GM12891 (cell line): ENCODE measurements at regions not wholly inside any gene's neighbourhood (a gene's known extent, or its start where the extent isn't known, plus 50 kb on each side); places are given as distances from the start of the nearest gene placed in this dataset.

Experiments used
- DNase-seq: peaks from one replicate; pipeline ENCODE4 v3.0.0; 2011; ENCODE audit warnings: low spot score; ENCODE audit not compliant: insufficient read length
- FAIRE-seq: peaks from 2 replicates; lab custom pipeline; 2011; peaks lifted over from hg19 to GRCh38; lab: Jason Lieb, UNC
- PAX5 ChIP-seq: IDR thresholded peaks from 2 replicates; pipeline ENCODE4 v1.6.1; 2011; ENCODE audit warnings: low read length, moderate library complexity, mild to moderate bottlenecking; ENCODE audit not compliant: insufficient read depth, severe bottlenecking
- POLR2A ChIP-seq: IDR thresholded peaks from 2 replicates; pipeline ENCODE4 v1.6.1; 2011; ENCODE audit warnings: low read depth, low read length, control low read depth
- POLR2AphosphoS5 ChIP-seq: IDR thresholded peaks from 2 replicates; pipeline ENCODE4 v1.6.1; 2011; ENCODE audit warnings: low read depth, low read length, control low read depth
- POU2F2 ChIP-seq: IDR thresholded peaks from 2 replicates; pipeline ENCODE4 v1.6.1; 2011; ENCODE audit warnings: low read depth, mild to moderate bottlenecking, control low read depth, low read length, moderate library complexity
- SPI1 ChIP-seq: IDR thresholded peaks from 2 replicates; pipeline ENCODE4 v1.6.1; 2011; ENCODE audit warnings: low read depth, low read length, control low read depth
- TAF1 ChIP-seq: IDR thresholded peaks from 2 replicates; pipeline ENCODE4 v1.6.1; 2011; ENCODE audit warnings: low read depth, low read length, control low read depth

DNA sequence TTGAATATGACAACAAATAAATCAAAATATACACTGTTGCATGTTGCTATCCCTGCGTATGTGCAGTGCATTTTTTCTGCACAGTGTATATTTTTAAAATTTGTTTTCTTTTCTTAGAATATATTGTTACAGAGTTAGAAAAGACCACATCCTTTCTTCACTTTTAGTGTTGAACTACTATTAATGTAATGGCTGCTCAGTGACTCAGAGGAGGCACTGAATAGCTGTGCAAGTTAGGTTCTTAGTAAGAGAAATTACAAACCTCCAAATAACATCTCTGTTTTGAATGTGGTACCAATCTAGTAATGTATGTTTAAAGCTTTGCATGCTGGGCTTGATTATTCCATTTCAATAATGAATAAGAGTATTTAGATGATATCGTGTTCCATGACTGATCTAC is 208.9 kb upstream of the PRR16 start:
- no peak for TF ChIP-seq SPI1
- TF ChIP-seq POLR2AphosphoS5: no peak
- TF ChIP-seq TAF1: no peak
- no peak for TF ChIP-seq PAX5
- TF ChIP-seq POU2F2: no peak
- no peak for TF ChIP-seq POLR2A
- DNase-seq (no peak), FAIRE-seq (no peak)

DNA sequence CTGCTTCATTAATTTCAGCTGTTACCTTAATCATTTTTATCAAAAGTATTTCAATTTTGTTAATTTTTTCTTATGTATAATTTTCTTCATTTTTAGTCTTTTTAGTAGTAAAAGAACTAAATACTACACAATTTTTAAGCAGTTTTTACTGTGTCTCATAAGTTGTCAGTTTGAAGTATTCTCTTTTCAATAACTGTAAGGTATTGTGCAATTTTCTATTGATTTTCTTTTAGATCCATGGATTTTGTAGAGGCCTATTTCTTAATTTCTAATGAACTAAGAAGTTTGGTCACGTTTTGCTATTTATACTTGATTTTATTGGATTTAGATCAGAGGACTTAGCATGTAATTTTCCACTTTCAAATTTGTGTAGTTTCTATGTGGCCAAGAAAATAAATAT is 207.7 kb upstream of the PRR16 start:
- DNase-seq: no peak
- TF ChIP-seq POU2F2: no peak
- FAIRE-seq: no peak

DNA sequence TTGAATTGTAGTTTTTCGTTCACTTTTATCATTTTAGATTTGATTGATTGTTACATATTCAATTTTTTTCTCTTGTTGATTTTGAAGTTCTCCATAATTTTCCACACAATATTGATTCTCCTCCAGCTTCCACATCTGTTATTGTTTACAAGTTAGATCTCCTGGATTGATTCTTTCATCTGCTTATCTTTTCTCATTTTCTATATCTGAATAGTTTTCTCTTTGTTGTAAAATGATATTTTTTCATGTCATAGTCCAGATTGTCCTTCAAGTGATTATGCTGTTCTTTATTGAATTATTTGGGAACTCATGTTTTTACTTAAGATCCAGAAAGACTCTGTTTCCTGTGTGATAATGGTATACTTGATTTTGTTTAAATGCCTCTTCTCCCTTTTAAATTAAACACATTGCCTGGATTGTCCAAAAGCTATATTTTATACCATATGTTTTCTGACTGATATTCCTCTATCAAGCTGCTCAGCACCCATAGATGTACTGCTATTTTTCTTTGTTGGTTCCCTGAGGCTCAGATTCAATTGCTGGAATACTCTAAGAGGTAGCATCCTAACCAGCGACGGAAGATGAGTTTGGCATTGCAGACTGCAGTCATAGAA is 206.6 kb upstream of the PRR16 start:
- TF ChIP-seq TAF1: no peak
- no peak for TF ChIP-seq POU2F2
- TF ChIP-seq POLR2AphosphoS5: no peak
- TF ChIP-seq POLR2A: no peak
- no peak for TF ChIP-seq PAX5
- TF ChIP-seq SPI1: no peak
- no peak for FAIRE-seq
- no peak for DNase-seq

DNA sequence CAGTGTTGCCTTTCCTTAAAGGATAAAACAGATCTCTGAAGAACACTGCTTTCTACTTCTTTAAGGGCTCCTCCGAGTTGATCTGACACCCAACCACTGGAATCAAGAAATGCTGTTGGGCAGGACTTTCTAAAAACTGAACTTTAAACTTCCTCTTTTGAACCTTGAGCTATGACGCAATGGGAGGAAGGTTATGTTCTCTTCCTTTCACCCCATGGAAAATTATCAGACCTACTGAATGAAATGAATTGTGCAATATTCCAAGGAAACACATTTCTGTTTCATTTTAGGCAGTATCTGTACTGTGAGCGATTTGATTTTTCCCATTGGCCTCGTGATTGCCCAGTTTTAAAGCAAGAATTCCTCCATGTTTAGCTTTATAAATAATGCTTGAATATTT is 206.0 kb upstream of the PRR16 start:
- DNase-seq: no peak

DNA sequence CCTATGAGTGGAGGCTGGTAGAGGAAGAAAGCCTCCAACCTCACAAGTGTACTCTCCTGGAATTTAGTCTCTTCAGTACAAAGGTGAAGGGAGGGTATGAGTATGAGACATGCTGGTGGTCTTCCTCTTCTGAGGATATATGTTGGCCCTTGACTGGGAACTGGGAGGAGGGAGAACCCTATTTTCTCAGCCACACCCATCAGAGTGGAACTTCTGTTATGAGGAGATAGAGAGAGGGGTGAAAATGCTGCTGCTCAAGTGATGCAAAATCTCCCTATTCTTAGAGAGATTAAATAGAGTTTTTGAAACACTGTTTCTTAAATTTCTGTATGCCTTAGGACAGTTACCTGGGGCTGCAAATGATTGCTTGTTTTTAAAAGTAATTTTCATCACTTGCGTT is 203.4 kb upstream of the PRR16 start:
- DNase-seq (no peak), FAIRE-seq (no peak)
- TF ChIP-seq TAF1 (no peak), SPI1 (no peak), POLR2AphosphoS5 (no peak), POLR2A (no peak)

More for the DNA sequence above, 206.0 kb upstream of the PRR16 start:
- TF ChIP-seq TAF1: no peak
- no peak for TF ChIP-seq POLR2A
- TF ChIP-seq POU2F2: no peak
- no peak for TF ChIP-seq SPI1
- TF ChIP-seq PAX5: no peak
- TF ChIP-seq POLR2AphosphoS5: no peak
- FAIRE-seq: no peak

DNA sequence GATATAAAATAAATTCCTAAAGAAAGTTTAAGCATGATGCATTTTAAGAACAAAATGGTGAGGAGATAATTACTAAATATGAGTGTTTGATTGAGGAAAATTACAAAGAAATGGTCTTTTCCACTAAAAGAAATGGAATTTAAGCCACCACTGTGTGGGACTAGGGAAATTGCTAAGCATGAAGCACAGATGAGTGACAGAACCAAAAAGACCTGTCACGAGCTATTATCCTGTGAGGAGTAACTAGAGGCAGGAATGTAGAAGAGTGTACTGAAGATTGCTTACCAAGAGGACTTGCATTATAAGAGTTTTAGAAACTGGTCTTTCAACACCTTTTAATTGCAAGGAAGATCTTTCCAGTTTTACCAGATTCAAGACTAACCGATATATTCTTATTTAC is 193.6 kb upstream of the PRR16 start:
- no peak for DNase-seq
- FAIRE-seq: no peak
- no peak for TF ChIP-seq POU2F2
- TF ChIP-seq TAF1: no peak
- TF ChIP-seq POLR2AphosphoS5: no peak
- no peak for TF ChIP-seq SPI1
- TF ChIP-seq PAX5: no peak
- TF ChIP-seq POLR2A: no peak

DNA sequence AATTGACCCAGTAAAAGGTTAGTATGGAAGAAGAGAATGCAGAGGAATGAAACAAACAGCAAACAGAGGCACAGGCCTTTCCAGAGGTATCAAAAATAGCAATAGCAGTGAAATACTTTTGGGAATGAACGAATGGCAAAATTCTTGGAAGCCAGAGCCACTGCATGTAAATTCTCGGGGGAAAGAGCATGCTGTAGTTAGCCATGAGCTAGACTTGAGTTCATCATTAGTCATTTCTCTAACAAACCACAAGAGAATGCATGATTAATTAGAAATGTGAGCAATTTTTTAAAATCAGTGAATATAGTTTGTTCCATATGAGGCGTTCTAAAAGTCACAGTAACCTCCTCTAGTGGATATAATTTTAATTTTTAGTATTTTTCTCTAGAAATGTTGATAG is 170.3 kb upstream of the PRR16 start:
- no peak for FAIRE-seq
- DNase-seq: no peak
- no peak for TF ChIP-seq TAF1
- no peak for TF ChIP-seq POLR2AphosphoS5
- no peak for TF ChIP-seq PAX5
- no peak for TF ChIP-seq SPI1
- no peak for TF ChIP-seq POU2F2
- TF ChIP-seq POLR2A: no peak

DNA sequence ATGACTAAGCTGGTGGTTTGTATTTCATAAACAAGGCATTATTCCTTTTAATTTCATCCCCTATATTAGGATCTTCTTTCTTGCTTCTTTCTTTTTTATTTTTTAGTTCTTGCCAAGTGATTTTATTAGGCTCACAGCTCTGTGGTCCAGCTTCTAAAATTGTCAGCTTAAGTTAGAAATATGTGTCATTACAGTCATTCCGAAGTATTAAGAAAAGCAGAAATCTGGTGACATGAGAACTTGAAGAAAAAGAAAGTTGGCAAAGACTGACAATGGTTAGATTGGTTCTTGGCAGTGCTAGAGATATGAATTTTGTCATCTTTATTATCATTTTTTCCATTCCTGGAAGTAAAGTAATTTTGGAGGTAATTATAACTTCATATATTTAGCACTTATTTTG is 166.5 kb upstream of the PRR16 start:
- DNase-seq (no peak), FAIRE-seq (no peak)
- TF ChIP-seq POLR2AphosphoS5 (no peak), PAX5 (no peak), POLR2A (no peak), TAF1 (no peak), POU2F2 (no peak), SPI1 (no peak)

DNA sequence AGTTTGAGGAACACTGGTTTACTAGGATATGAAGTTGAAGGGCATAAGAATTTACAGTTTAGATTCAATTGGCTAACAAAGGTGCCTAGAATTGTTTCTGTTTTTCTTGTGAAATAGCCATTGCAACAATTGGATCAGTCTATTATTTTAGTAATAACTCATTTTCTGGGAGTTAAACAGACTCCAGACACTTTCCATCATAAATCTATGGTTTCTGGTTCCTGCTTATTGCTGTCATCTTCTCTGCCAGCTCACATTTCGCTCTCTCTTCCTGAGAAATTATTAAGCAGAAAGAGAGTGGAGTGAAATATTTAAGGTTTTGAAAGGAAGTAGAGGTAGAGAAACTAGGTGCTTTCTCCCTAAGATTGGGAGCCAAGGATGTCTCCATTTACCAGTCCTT is 165.1 kb upstream of the PRR16 start:
- TF ChIP-seq SPI1 (no peak), PAX5 (no peak), POU2F2 (no peak), TAF1 (no peak), POLR2A (no peak), POLR2AphosphoS5 (no peak)
- FAIRE-seq: no peak

DNA sequence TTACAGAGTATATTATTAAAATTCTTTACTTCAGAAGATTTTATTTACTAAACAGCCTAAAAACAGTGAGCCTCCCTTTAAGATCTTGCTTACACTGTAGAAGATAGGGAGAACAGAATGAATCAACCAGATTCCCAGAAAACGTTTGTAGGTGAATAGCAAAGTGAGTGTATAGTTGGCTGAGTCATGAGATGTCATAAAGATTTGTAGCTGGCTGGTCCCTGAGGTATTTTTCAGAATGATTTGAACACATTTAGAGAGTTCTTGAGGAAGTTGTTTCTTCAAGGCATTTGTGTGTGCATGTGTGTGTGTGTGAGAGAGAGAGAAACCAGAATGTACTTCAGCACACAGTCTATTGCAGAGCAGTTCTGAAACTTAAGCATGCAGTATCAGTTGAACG is 159.4 kb upstream of the PRR16 start:
- FAIRE-seq: no peak
- no peak for TF ChIP-seq TAF1
- TF ChIP-seq POLR2AphosphoS5: no peak
- TF ChIP-seq SPI1: no peak
- TF ChIP-seq POU2F2: no peak
- TF ChIP-seq POLR2A: no peak
- no peak for TF ChIP-seq PAX5

More for the DNA sequence above, 165.1 kb upstream of the PRR16 start:
- DNase-seq: no peak

More for the DNA sequence above, 159.4 kb upstream of the PRR16 start:
- no peak for DNase-seq
